ENCODE measurements at regions not wholly inside any gene's neighbourhood (a gene's known extent, or its start where the extent isn't known, plus 50 kb on each side); places are given as distances from the start of the nearest gene placed in this dataset.

GRCh38 chr9:109875495-109876129 is 95.6 kb downstream of the PALM2AKAP2 start:
- intact Hi-C loops (cut with DNase I) = no loop called here
- ATAC-seq (ENCODE audit: poor library complexity) = no peak
- DNase-seq = no peak

- intact Hi-C loops (cut with DNase I) = no loop called here
- ATAC-seq (ENCODE audit: poor library complexity) (no peak), DNase-seq (no peak)
These were observed 100.5 kb downstream of the PALM2AKAP2 start for GRCh38 chr9:109880276-109881169.

GRCh38 chr9:109883623-109884022 is 103.6 kb downstream of the PALM2AKAP2 start:
- ATAC-seq (ENCODE audit: poor library complexity) (no peak), DNase-seq (no peak)
- intact Hi-C loops (cut with DNase I) = no loop called here

- DNase-seq = peak; percentile 62
- ATAC-seq (ENCODE audit: poor library complexity) = no peak
These were observed 106.0 kb downstream of the PALM2AKAP2 start for GRCh38 chr9:109886041-109886440.

GRCh38 chr9:109886617-109887016 is 106.6 kb downstream of the PALM2AKAP2 start:
- intact Hi-C loops (cut with DNase I) = no loop called here
- no peak for ATAC-seq (ENCODE audit: poor library complexity)

More at GRCh38 chr9:109886041-109886440, 106.0 kb downstream of the PALM2AKAP2 start:
- intact Hi-C loops (cut with DNase I) = no loop called here

GRCh38 chr9:109887079-109887478 is 107.1 kb downstream of the PALM2AKAP2 start:
- ATAC-seq (ENCODE audit: poor library complexity) (peak; percentile 87), DNase-seq (no peak)
- intact Hi-C loops (cut with DNase I) = no loop called here

More at GRCh38 chr9:109886617-109887016, 106.6 kb downstream of the PALM2AKAP2 start:
- no peak for DNase-seq

- ATAC-seq (ENCODE audit: poor library complexity) (no peak), DNase-seq (no peak)
- intact Hi-C loops (cut with DNase I) = no loop called here
These were observed 108.7 kb downstream of the PALM2AKAP2 start for GRCh38 chr9:109888695-109889094.

GRCh38 chr9:109889456-109889855 is 109.5 kb downstream of the PALM2AKAP2 start:
- ATAC-seq (ENCODE audit: poor library complexity) (no peak), DNase-seq (no peak)
- intact Hi-C loops (cut with DNase I) = no loop called here

- intact Hi-C loops (cut with DNase I) = no loop called here
- DNase-seq (no peak), ATAC-seq (ENCODE audit: poor library complexity) (no peak)
These were observed 113.2 kb downstream of the PALM2AKAP2 start for GRCh38 chr9:109893241-109893640.

- intact Hi-C loops (cut with DNase I) = no loop called here
- DNase-seq (no peak), ATAC-seq (ENCODE audit: poor library complexity) (no peak)
These were observed 114.5 kb downstream of the PALM2AKAP2 start for GRCh38 chr9:109894473-109894872.

- intact Hi-C loops (cut with DNase I) = no loop called here
- DNase-seq (no peak), ATAC-seq (ENCODE audit: poor library complexity) (no peak)
These were observed 115.1 kb downstream of the PALM2AKAP2 start for GRCh38 chr9:109894921-109895758.

GRCh38 chr9:109901201-109901600 is 121.2 kb downstream of the PALM2AKAP2 start:
- DNase-seq = no peak
- ATAC-seq (ENCODE audit: poor library complexity) = peak; percentile 36
- intact Hi-C loops (cut with DNase I) = loop anchor here (10.0 kb wide), 1 partner anchor 314 kb away; no protein-coding TSS in a partner anchor

- DNase-seq (peak; percentile 53), ATAC-seq (ENCODE audit: poor library complexity) (peak; percentile 72)
- intact Hi-C loops (cut with DNase I) = loop anchor here (2.0 to 10.0 kb wide), 2 partner anchors 251 to 311 kb away; no protein-coding TSS in a partner anchor
These were observed 123.6 kb downstream of the PALM2AKAP2 start for GRCh38 chr9:109903515-109904138.

GRCh38 chr9:109904666-109905065 is 124.7 kb downstream of the PALM2AKAP2 start:
- ATAC-seq (ENCODE audit: poor library complexity) (no peak), DNase-seq (no peak)
- intact Hi-C loops (cut with DNase I) = loop anchor here (10.0 kb wide), 1 partner anchor 310 kb away; no protein-coding TSS in a partner anchor

GRCh38 chr9:109905472-109905871 is 125.5 kb downstream of the PALM2AKAP2 start:
- intact Hi-C loops (cut with DNase I) = loop anchor here (10.0 kb wide), 1 partner anchor 309 kb away; no protein-coding TSS in a partner anchor
- no peak for DNase-seq
- no peak for ATAC-seq (ENCODE audit: poor library complexity)

GRCh38 chr9:109906766-109907382 is 126.9 kb downstream of the PALM2AKAP2 start:
- DNase-seq (no peak), ATAC-seq (ENCODE audit: poor library complexity) (no peak)
- intact Hi-C loops (cut with DNase I) = loop anchor here (10.0 kb wide), 1 partner anchor 308 kb away; no protein-coding TSS in a partner anchor

GRCh38 chr9:109907400-109907799 is 127.4 kb downstream of the PALM2AKAP2 start:
- DNase-seq (peak; percentile 47), ATAC-seq (ENCODE audit: poor library complexity) (peak; percentile 42)
- intact Hi-C loops (cut with DNase I) = loop anchor here (10.0 kb wide), 1 partner anchor 307 kb away; no protein-coding TSS in a partner anchor

All from Right ventricle myocardium superior (tissue), 1 donor.